ENCODE measurements at regions not wholly inside any gene's neighbourhood (a gene's known extent, or its start where the extent isn't known, plus 50 kb on each side); places are given as distances from the start of the nearest gene placed in this dataset.

- H3K27me3 ChIP-seq (ENCODE audit: low read length), result peaks cover 41% of the 10 kb centered on the region
- CTCF ChIA-PET, result no interaction called here
- no TSS peak for BruUV-seq (replicated peaks)
These were observed 157.3 kb upstream of the PPP2R2D start for GRCh38 chr10:131743190-131744151.

GRCh38 chr10:131744346-131744745, 156.5 kb upstream of the PPP2R2D start:
- no peak overlapping the region for H3K27ac ChIP-seq (ENCODE audit: low read length)
- ATAC-seq (no peak), DNase-seq (no peak)
- H3K36me3 ChIP-seq (ENCODE audit: low read depth, low read length), result no peaks in the 10 kb centered on the region
- H4K20me1 ChIP-seq (ENCODE audit: low read length), result no peaks in the 10 kb centered on the region
- BruUV-seq (replicated peaks), result no TSS peak
- H3K27me3 ChIP-seq (ENCODE audit: low read length), result peaks cover 41% of the 10 kb centered on the region
- H3K9me3 ChIP-seq (ENCODE audit: low read length), result no peaks in the 10 kb centered on the region
- H3K4me3 ChIP-seq (ENCODE audit: low read length), result no peak overlapping the region
- no peaks in the 10 kb centered on the region for H3K9me2 ChIP-seq (replicated peaks; ENCODE audit: low read length)
- POLR2A ChIA-PET (ENCODE audit: unreplicated experiment), result no interaction called here
- intact Hi-C loops (cut with micrococcal nuclease), result no loop called here
- H3F3A ChIP-seq (ENCODE audit: low read length, unreplicated experiment), result no peaks in the 10 kb centered on the region
- no peak for TF ChIP-seq CTCF (conservative IDR thresholded peaks at IDR 0.05; ENCODE audit: low read depth, low read length)
- TF ChIP-seq EZH2 (IDR thresholded peaks at IDR 0.05; ENCODE audit: low read length, unreplicated experiment), result no peak
- TF ChIP-seq EZH2phosphoT487 (IDR thresholded peaks at IDR 0.05; ENCODE audit: borderline replicate concordance, low read length), result no peak
- no peak overlapping the region for H2AFZ ChIP-seq (ENCODE audit: low read length)
- H3K9ac ChIP-seq (ENCODE audit: low read length), result no peak overlapping the region
- no peak overlapping the region for H3K4me2 ChIP-seq (ENCODE audit: low read length)
- no peaks in the 10 kb centered on the region for H3K4me1 ChIP-seq (ENCODE audit: insufficient read depth, low read length)
- H3K79me2 ChIP-seq (ENCODE audit: low read length), result no peaks in the 10 kb centered on the region
- CTCF ChIA-PET, result no interaction called here

More at GRCh38 chr10:131743190-131744151, 157.3 kb upstream of the PPP2R2D start:
- no peaks in the 10 kb centered on the region for H3K9me3 ChIP-seq (ENCODE audit: low read length)
- H3K79me2 ChIP-seq (ENCODE audit: low read length), result no peaks in the 10 kb centered on the region
- no peaks in the 10 kb centered on the region for H3K4me1 ChIP-seq (ENCODE audit: insufficient read depth, low read length)
- TF ChIP-seq EZH2 (IDR thresholded peaks at IDR 0.05; ENCODE audit: low read length, unreplicated experiment) (no peak), CTCF (conservative IDR thresholded peaks at IDR 0.05; ENCODE audit: low read depth, low read length) (no peak), EZH2phosphoT487 (IDR thresholded peaks at IDR 0.05; ENCODE audit: borderline replicate concordance, low read length) (no peak)
- no peak for DNase-seq
- intact Hi-C loops (cut with micrococcal nuclease), result no loop called here
- H3K9me2 ChIP-seq (replicated peaks; ENCODE audit: low read length), result no peaks in the 10 kb centered on the region
- no peak overlapping the region for H3K4me3 ChIP-seq (ENCODE audit: low read length)
- H3F3A ChIP-seq (ENCODE audit: low read length, unreplicated experiment), result no peaks in the 10 kb centered on the region
- POLR2A ChIA-PET (ENCODE audit: unreplicated experiment), result no interaction called here
- no peaks in the 10 kb centered on the region for H3K36me3 ChIP-seq (ENCODE audit: low read depth, low read length)
- no peak overlapping the region for H3K27ac ChIP-seq (ENCODE audit: low read length)
- H3K4me2 ChIP-seq (ENCODE audit: low read length), result no peak overlapping the region
- no peaks in the 10 kb centered on the region for H4K20me1 ChIP-seq (ENCODE audit: low read length)
- no peak overlapping the region for H3K9ac ChIP-seq (ENCODE audit: low read length)
- no peak overlapping the region for H2AFZ ChIP-seq (ENCODE audit: low read length)
- ATAC-seq, result no peak

GRCh38 chr10:131745591-131745990, 155.2 kb upstream of the PPP2R2D start:
- no TSS peak for BruUV-seq (replicated peaks)
- no peak overlapping the region for H3K4me2 ChIP-seq (ENCODE audit: low read length)
- no peaks in the 10 kb centered on the region for H3K9me2 ChIP-seq (replicated peaks; ENCODE audit: low read length)
- H3K79me2 ChIP-seq (ENCODE audit: low read length), result no peaks in the 10 kb centered on the region
- no peaks in the 10 kb centered on the region for H3K4me1 ChIP-seq (ENCODE audit: insufficient read depth, low read length)
- intact Hi-C loops (cut with micrococcal nuclease), result no loop called here
- no peaks in the 10 kb centered on the region for H3K9me3 ChIP-seq (ENCODE audit: low read length)
- no peak for ATAC-seq
- ChIA-PET POLR2A (ENCODE audit: unreplicated experiment) (no interaction called here), CTCF (no interaction called here)
- H3K27ac ChIP-seq (ENCODE audit: low read length), result no peak overlapping the region
- no peak for TF ChIP-seq EZH2phosphoT487 (IDR thresholded peaks at IDR 0.05; ENCODE audit: borderline replicate concordance, low read length)
- TF ChIP-seq CTCF (conservative IDR thresholded peaks at IDR 0.05; ENCODE audit: low read depth, low read length), result no peak
- no peak for TF ChIP-seq EZH2 (IDR thresholded peaks at IDR 0.05; ENCODE audit: low read length, unreplicated experiment)
- H3F3A ChIP-seq (ENCODE audit: low read length, unreplicated experiment), result no peaks in the 10 kb centered on the region
- H3K36me3 ChIP-seq (ENCODE audit: low read depth, low read length), result no peaks in the 10 kb centered on the region
- no peak overlapping the region for H3K9ac ChIP-seq (ENCODE audit: low read length)
- no peaks in the 10 kb centered on the region for H4K20me1 ChIP-seq (ENCODE audit: low read length)
- DNase-seq, result no peak
- no peak overlapping the region for H3K4me3 ChIP-seq (ENCODE audit: low read length)
- H3K27me3 ChIP-seq (ENCODE audit: low read length), result peaks cover 41% of the 10 kb centered on the region
- H2AFZ ChIP-seq (ENCODE audit: low read length), result no peak overlapping the region
